WERI-Rb-1 (cell line): ENCODE measurements at regions not wholly inside any gene's neighbourhood (a gene's known extent, or its start where the extent isn't known, plus 50 kb on each side); places are given as distances from the start of the nearest gene placed in this dataset.
A peak's percentile ranks its signal among the peaks of the same experiment; 100 is the strongest.

ENCODE experiments used
- DNase-seq: peaks from one replicate; pipeline ENCODE4 v3.0.0-alpha.2; 2020
- H3K27ac ChIP-seq: fragments of 250-450 bp; sonication (Bioruptor Pico); 2 replicates; pipeline ENCODE4 v1.5.1; 2020; ENCODE audit warnings: mild to moderate bottlenecking, moderate library complexity
- H3K27me3 ChIP-seq: fragments of 250-450 bp; sonication (Bioruptor Pico); 2 replicates; pipeline ENCODE4 v1.5.1; 2021; ENCODE audit warnings: mild to moderate bottlenecking, low read depth, moderate library complexity; ENCODE audit not compliant: insufficient read depth, severe bottlenecking
- H3K36me3 ChIP-seq: fragments of 250-450 bp; sonication (Bioruptor Pico); 2 replicates; pipeline ENCODE4 v1.5.1; 2020; ENCODE audit warnings: mild to moderate bottlenecking, moderate library complexity
- H3K4me3 ChIP-seq: 2 replicates; pipeline ENCODE4 v1.5.1; 2011; ENCODE audit warnings: low read depth, mild to moderate bottlenecking, control low read depth, low read length
- H3K9me3 ChIP-seq: fragments of 250-450 bp; sonication (Bioruptor Pico); 2 replicates; pipeline ENCODE4 v1.5.1; 2021; ENCODE audit warnings: mild to moderate bottlenecking, moderate library complexity; ENCODE audit not compliant: severe bottlenecking
- CTCF ChIP-seq: IDR thresholded peaks from 2 replicates; pipeline ENCODE4 v1.5.1; 2011; ENCODE audit warnings: low read depth, mild to moderate bottlenecking, control low read depth, inconsistent platforms, low read length

GRCh38 chr3:24582431-24583403 is 88.1 kb upstream of the THRB start:
- H3K9me3 ChIP-seq: no peaks in the 10 kb centered on the region
- peak; percentile 41; the same call in 1 of the 2 replicates for TF ChIP-seq CTCF
- H3K36me3 ChIP-seq: no peaks in the 10 kb centered on the region
- DNase-seq: no peak
- H3K27me3 ChIP-seq: no peaks in the 10 kb centered on the region
- H3K4me3 ChIP-seq: no peak overlapping the region
- no peak overlapping the region for H3K27ac ChIP-seq

- H3K27me3 ChIP-seq: no peaks in the 10 kb centered on the region
- no peaks in the 10 kb centered on the region for H3K9me3 ChIP-seq
- no peak overlapping the region for H3K4me3 ChIP-seq
- no peak overlapping the region for H3K27ac ChIP-seq
- H3K36me3 ChIP-seq: no peaks in the 10 kb centered on the region
- DNase-seq: peak; percentile 63
- no peak for TF ChIP-seq CTCF
Observed at GRCh38 chr3:24586920-24587319, 92.3 kb upstream of the THRB start.

GRCh38 chr3:24588629-24589512 is 94.2 kb upstream of the THRB start:
- no peak for TF ChIP-seq CTCF
- H3K27ac ChIP-seq: no peak overlapping the region
- no peaks in the 10 kb centered on the region for H3K9me3 ChIP-seq
- H3K27me3 ChIP-seq: no peaks in the 10 kb centered on the region
- DNase-seq: no peak
- H3K36me3 ChIP-seq: no peaks in the 10 kb centered on the region
- H3K4me3 ChIP-seq: no peak overlapping the region

- no peaks in the 10 kb centered on the region for H3K27me3 ChIP-seq
- no peak overlapping the region for H3K27ac ChIP-seq
- H3K36me3 ChIP-seq: no peaks in the 10 kb centered on the region
- no peak for TF ChIP-seq CTCF
- no peak overlapping the region for H3K4me3 ChIP-seq
- no peaks in the 10 kb centered on the region for H3K9me3 ChIP-seq
- DNase-seq: no peak
Observed at GRCh38 chr3:24589513-24589851, 94.8 kb upstream of the THRB start.

GRCh38 chr3:24589931-24590880 is 95.6 kb upstream of the THRB start:
- Histone ChIP-seq H3K9me3 (no peaks in the 10 kb centered on the region), H3K27ac (no peak overlapping the region), H3K27me3 (no peaks in the 10 kb centered on the region), H3K4me3 (no peak overlapping the region), H3K36me3 (no peaks in the 10 kb centered on the region)
- DNase-seq: no peak
- no peak for TF ChIP-seq CTCF
